ENCODE measurements at regions not wholly inside any gene's neighbourhood (a gene's known extent, or its start where the extent isn't known, plus 50 kb on each side); places are given as distances from the start of the nearest gene placed in this dataset.

DNA sequence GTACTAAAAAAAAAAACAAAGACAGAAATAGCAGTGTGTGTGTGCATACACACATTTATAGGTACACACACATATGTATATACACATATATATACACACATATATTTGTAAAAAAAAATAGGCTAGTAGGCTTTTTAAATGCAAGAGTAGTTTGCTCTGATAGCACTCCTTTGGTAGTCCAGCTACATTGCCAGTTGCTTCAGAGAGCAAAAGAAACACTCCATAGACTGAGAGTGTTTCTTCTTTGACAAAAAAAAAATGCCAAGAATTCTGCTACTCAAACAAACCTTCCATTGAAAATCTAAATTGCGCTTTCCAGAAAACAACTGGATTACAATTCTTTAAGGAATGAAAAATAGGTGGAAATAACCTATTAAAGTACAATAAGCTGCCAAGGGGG is 365.9 kb upstream of the GALNT5 start:
- no peak for ATAC-seq (ENCODE audit: low FRiP score in 2 of 2)
- 64 to 73% methylated on average over 1 of the region's 1 CpG for WGBS, 2 donors
- no peaks in the 10 kb centered on the region for H3K27me3 ChIP-seq

DNA sequence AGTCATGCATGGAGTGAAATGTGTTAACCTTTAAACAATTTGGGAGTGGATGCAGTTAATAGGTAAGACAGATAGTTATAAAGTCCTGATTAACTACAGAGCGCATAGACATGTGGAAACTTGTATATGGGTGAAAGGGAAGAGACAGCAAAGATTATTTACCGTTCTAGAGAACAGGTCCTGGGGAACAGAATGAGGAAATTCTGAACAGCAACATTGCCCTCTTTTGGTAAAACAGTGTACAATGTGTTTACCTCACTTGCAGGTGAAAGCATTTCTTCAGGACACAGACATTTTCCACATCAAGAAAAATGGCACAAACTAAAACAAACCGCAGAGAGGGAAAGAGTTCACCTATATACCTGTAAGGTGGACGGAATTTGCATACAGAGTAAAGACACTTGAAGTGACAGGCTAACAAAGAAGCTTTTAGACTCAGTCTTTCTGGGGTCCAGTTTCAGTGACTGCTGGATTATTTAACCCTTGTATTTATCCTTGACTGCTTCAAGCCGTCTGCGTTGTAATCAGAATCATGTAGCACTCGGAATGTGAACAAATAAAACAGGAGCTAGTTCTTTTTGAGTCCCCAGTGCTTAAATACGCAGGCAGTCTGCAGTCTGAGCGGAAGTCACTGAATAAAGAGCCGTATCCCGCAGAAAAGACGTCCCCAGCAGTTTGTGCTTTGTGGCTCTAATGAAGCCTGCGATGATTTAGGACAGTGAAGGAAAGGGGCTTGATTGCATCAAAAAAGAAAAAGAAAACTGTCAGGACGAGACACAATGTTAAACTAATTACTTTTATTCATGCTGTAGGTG is 364.8 kb upstream of the GALNT5 start:
- Histone ChIP-seq H3K36me3 (no peaks in the 10 kb centered on the region), H3K9me3 (no peaks in the 10 kb centered on the region), H3K4me3 (peak overlapping the region in 3 of 4 donors; percentile 17 to 35 (median 20)), H3K4me1 (peaks cover 3 to 10% (median 4%) of the 10 kb centered on the region in 4 donors), H3K27ac (peak overlapping the region in 2 of 4 donors; percentile 22 to 47), H3K27me3 (no peaks in the 10 kb centered on the region)
- peak; percentile 65 to 77 for ATAC-seq (ENCODE audit: low FRiP score in 2 of 2)
- no peak for DNase-seq
- 8% methylated on average over 14 of the region's 14 CpGs for WGBS, 2 donors
- TF ChIP-seq, protein P1, sequence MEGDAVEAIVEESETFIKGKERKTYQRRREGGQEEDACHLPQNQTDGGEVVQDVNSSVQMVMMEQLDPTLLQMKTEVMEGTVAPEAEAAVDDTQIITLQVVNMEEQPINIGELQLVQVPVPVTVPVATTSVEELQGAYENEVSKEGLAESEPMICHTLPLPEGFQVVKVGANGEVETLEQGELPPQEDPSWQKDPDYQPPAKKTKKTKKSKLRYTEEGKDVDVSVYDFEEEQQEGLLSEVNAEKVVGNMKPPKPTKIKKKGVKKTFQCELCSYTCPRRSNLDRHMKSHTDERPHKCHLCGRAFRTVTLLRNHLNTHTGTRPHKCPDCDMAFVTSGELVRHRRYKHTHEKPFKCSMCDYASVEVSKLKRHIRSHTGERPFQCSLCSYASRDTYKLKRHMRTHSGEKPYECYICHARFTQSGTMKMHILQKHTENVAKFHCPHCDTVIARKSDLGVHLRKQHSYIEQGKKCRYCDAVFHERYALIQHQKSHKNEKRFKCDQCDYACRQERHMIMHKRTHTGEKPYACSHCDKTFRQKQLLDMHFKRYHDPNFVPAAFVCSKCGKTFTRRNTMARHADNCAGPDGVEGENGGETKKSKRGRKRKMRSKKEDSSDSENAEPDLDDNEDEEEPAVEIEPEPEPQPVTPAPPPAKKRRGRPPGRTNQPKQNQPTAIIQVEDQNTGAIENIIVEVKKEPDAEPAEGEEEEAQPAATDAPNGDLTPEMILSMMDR (IDR thresholded peaks at IDR 0.05): peak in 5 of 6 experiments; percentile 26 to 64 (median 50)
- TF ChIP-seq EP300 (IDR thresholded peaks at IDR 0.05) (no peak), POLR2A (IDR thresholded peaks at IDR 0.05) (peak in 1 of 4 donors; percentile 13)

More for the DNA sequence above, 365.9 kb upstream of the GALNT5 start:
- no peaks in the 10 kb centered on the region for H3K36me3 ChIP-seq
- TF ChIP-seq POLR2A (IDR thresholded peaks at IDR 0.05) (no peak), EP300 (IDR thresholded peaks at IDR 0.05) (no peak), POLR2AphosphoS5 (IDR thresholded peaks at IDR 0.05) (no peak)
- TF ChIP-seq, protein P1 (IDR thresholded peaks at IDR 0.05): no peak
- no peak for DNase-seq
- H3K9me3 ChIP-seq: no peaks in the 10 kb centered on the region
- no peak overlapping the region for H3K4me3 ChIP-seq
- peaks cover 3 to 10% (median 4%) of the 10 kb centered on the region in 4 donors for H3K4me1 ChIP-seq
- no peak overlapping the region for H3K27ac ChIP-seq

DNA sequence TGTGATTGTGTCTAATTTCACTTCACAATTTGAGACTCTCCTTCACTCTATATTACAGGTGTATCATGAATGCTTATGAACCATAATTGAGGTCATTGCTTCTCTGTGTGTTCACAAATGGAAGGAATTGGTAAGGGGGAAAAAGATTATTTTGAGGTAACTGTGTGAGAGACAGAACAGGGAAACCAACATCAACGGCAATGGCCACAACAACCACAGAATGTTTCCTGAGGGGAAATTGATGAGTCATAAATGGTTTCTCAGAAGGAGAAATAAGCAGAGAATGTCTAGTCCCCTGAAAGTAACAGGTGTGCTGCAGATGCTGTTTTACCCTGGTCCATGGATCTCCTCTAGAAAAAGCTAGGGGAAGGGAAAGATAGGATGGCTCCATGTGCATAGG is 361.2 kb upstream of the GALNT5 start:
- ATAC-seq (ENCODE audit: low FRiP score in 2 of 2) (no peak), DNase-seq (no peak)
- Histone ChIP-seq H3K9me3 (no peaks in the 10 kb centered on the region), H3K4me1 (peaks cover 3 to 10% (median 4%) of the 10 kb centered on the region in 4 donors), H3K27me3 (no peaks in the 10 kb centered on the region), H3K36me3 (no peaks in the 10 kb centered on the region), H3K27ac (no peak overlapping the region), H3K4me3 (no peak overlapping the region)
- WGBS, 2 donors: 18 to 54% methylated on average over 1 of the region's 1 CpG
- TF ChIP-seq POLR2AphosphoS5 (IDR thresholded peaks at IDR 0.05): no peak
- no peak for TF ChIP-seq POLR2A (IDR thresholded peaks at IDR 0.05)
- TF ChIP-seq, protein P1 (IDR thresholded peaks at IDR 0.05): no peak
- TF ChIP-seq EP300 (IDR thresholded peaks at IDR 0.05): no peak

DNA sequence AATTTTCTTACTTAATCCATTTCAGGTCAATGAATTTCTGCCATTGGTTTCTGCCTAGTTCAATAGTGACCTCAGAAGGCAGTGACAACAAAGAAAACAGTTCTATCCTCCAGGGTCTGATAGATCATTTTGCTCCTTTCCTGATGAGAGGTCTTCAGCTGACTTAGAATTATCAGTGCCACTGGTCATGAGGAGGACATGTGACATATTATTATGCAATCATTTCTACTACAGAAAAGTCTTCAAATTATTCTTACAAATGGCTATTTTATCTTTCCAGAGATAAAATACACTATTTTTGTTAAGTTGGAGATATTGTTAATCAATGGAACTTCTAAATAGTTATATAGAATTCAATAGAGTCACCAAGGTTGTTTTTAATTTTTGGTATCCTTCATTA is 360.0 kb upstream of the GALNT5 start:
- ATAC-seq (ENCODE audit: low FRiP score in 2 of 2) (no peak), DNase-seq (no peak)
- Histone ChIP-seq H3K9me3 (no peaks in the 10 kb centered on the region), H3K27me3 (no peaks in the 10 kb centered on the region), H3K4me3 (no peak overlapping the region), H3K4me1 (peaks cover 3 to 5% (median 4%) of the 10 kb centered on the region in 4 donors), H3K27ac (no peak overlapping the region), H3K36me3 (no peaks in the 10 kb centered on the region)
- TF ChIP-seq, protein P1 (IDR thresholded peaks at IDR 0.05): no peak
- no peak for TF ChIP-seq EP300 (IDR thresholded peaks at IDR 0.05)
- no peak for TF ChIP-seq POLR2A (IDR thresholded peaks at IDR 0.05)
- TF ChIP-seq POLR2AphosphoS5 (IDR thresholded peaks at IDR 0.05): no peak
